Smooth muscle cell (in vitro differentiated cells): ENCODE measurements at regions not wholly inside any gene's neighbourhood (a gene's known extent, or its start where the extent isn't known, plus 50 kb on each side); places are given as distances from the start of the nearest gene placed in this dataset.
"Not testable (repeated sequence)": the region's sequence is repeated elsewhere in the genome, so short reads cannot be mapped to it uniquely, and the experiment has no call there.

Experiments
- DNase-seq: peaks from one replicate; lab custom pipeline; 2025; ENCODE audit not compliant: unreplicated experiment; lab: John Stamatoyannopoulos, UW
- H2AFZ ChIP-seq: fragments of 200-600 bp; sonication (generic); 2 replicates; pipeline ENCODE4 v1.6.0; 2016; ENCODE audit warnings: antibody characterized with exemption, low read depth, mild to moderate bottlenecking
- H3F3A ChIP-seq: fragments of 200-600 bp; sonication (generic); 2 replicates; pipeline ENCODE4 v1.6.0; 2017; ENCODE audit warnings: antibody characterized with exemption, low read depth
- H3K27ac ChIP-seq: fragments of 200-600 bp; sonication (generic); 2 replicates; pipeline ENCODE4 v1.5.1; 2016; ENCODE audit warnings: low read depth, mild to moderate bottlenecking
- H3K27me3 ChIP-seq: fragments of 200-600 bp; sonication (generic); 2 replicates; pipeline ENCODE4 v1.6.1; 2016; ENCODE audit warnings: low read depth, mild to moderate bottlenecking
- H3K36me3 ChIP-seq: fragments of 200-600 bp; sonication (generic); 2 replicates; pipeline ENCODE4 v1.5.1; 2016; ENCODE audit warnings: low read depth
- H3K4me1 ChIP-seq: fragments of 200-600 bp; sonication (generic); 2 replicates; pipeline ENCODE4 v1.5.1; 2016; ENCODE audit warnings: low read depth
- H3K4me2 ChIP-seq: fragments of 200-600 bp; sonication (generic); 2 replicates; pipeline ENCODE4 v1.6.0; 2016; ENCODE audit warnings: mild to moderate bottlenecking
- H3K4me3 ChIP-seq: fragments of 200-600 bp; sonication (generic); 2 replicates; pipeline ENCODE4 v1.5.1; 2016; ENCODE audit warnings: mild to moderate bottlenecking
- H3K79me2 ChIP-seq: fragments of 200-600 bp; sonication (generic); 2 replicates; pipeline ENCODE4 v1.6.0; 2016; ENCODE audit warnings: low read depth, mild to moderate bottlenecking
- H3K9ac ChIP-seq: fragments of 200-600 bp; sonication (generic); 2 replicates; pipeline ENCODE4 v1.6.0; 2016; ENCODE audit warnings: low read depth
- H3K9me3 ChIP-seq: fragments of 200-600 bp; sonication (generic); replicated peaks from 2 replicates; pipeline ENCODE4 v1.5.1; 2016; ENCODE audit warnings: low read depth
- H4K20me1 ChIP-seq: fragments of 200-600 bp; sonication (generic); 2 replicates; pipeline ENCODE4 v1.6.0; 2016; ENCODE audit warnings: low read depth
- WGBS: methylation state at CpG from one replicate; pipeline ENCODE4 v1.1.7; 2016; ENCODE audit warnings: low lambda C conversion rate; 5-methylcytosine and 5-hydroxymethylcytosine counted together
- TF ChIP-seq, protein P1 (sequence below): fragments of 200-600 bp; sonication (generic); IDR thresholded peaks from 2 replicates; pipeline ENCODE4 v1.5.1; 2017; ENCODE audit warnings: borderline replicate concordance, mild to moderate bottlenecking, antibody characterized with exemption; ENCODE audit not compliant: insufficient read depth, poor library complexity, severe bottlenecking

DNA sequence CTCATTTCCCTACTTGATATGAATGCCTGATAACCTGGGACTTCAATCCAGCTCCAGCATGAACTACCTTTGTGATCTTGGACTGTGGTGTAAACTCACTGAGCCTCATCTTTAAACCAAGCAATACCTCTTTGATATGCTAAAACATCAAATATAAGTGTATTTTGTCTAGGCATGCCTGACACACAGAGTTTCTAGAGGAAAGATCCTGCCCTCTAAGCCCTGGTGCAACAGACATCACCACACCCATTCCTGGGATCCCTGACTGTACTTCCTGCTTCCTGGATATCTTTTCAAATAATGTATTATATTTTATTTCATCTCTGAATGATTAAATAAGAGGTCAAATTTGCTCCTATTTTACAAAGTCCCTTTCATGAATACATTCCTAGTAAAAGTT, 55.8 kb downstream of the ANXA2R start:
- peak overlapping the region; percentile 88 for H3K27ac ChIP-seq

GRCh38 chr5:42982107-42982622, 58.0 kb downstream of the ANXA2R start:
- Histone ChIP-seq H3F3A (no peaks in the 10 kb centered on the region), H4K20me1 (no peaks in the 10 kb centered on the region), H3K4me2 (no peak overlapping the region), H2AFZ (no peak overlapping the region), H3K4me3 (no peak overlapping the region), H3K36me3 (no peaks in the 10 kb centered on the region), H3K9me3 (no peaks in the 10 kb centered on the region), H3K27ac (peak overlapping the region; percentile 49), H3K9ac (no peak overlapping the region), H3K79me2 (no peaks in the 10 kb centered on the region), H3K27me3 (no peaks in the 10 kb centered on the region), H3K4me1 (peaks cover 3% of the 10 kb centered on the region)
- WGBS: 28% methylated on average over 7 of the region's 7 CpGs
- TF ChIP-seq, protein P1, sequence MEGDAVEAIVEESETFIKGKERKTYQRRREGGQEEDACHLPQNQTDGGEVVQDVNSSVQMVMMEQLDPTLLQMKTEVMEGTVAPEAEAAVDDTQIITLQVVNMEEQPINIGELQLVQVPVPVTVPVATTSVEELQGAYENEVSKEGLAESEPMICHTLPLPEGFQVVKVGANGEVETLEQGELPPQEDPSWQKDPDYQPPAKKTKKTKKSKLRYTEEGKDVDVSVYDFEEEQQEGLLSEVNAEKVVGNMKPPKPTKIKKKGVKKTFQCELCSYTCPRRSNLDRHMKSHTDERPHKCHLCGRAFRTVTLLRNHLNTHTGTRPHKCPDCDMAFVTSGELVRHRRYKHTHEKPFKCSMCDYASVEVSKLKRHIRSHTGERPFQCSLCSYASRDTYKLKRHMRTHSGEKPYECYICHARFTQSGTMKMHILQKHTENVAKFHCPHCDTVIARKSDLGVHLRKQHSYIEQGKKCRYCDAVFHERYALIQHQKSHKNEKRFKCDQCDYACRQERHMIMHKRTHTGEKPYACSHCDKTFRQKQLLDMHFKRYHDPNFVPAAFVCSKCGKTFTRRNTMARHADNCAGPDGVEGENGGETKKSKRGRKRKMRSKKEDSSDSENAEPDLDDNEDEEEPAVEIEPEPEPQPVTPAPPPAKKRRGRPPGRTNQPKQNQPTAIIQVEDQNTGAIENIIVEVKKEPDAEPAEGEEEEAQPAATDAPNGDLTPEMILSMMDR: no peak
- DNase-seq: no peak

More for the DNA sequence above, 55.8 kb downstream of the ANXA2R start:
- Histone ChIP-seq H3K79me2 (no peaks in the 10 kb centered on the region), H3K27me3 (no peaks in the 10 kb centered on the region), H2AFZ (no peak overlapping the region), H3K4me1 (peaks cover 3% of the 10 kb centered on the region), H3K4me3 (no peak overlapping the region), H3K9ac (no peak overlapping the region), H3F3A (no peaks in the 10 kb centered on the region), H3K36me3 (no peaks in the 10 kb centered on the region), H3K9me3 (no peaks in the 10 kb centered on the region), H3K4me2 (no peak overlapping the region), H4K20me1 (no peaks in the 10 kb centered on the region)
- DNase-seq: no peak
- TF ChIP-seq, protein P1: no peak

DNA sequence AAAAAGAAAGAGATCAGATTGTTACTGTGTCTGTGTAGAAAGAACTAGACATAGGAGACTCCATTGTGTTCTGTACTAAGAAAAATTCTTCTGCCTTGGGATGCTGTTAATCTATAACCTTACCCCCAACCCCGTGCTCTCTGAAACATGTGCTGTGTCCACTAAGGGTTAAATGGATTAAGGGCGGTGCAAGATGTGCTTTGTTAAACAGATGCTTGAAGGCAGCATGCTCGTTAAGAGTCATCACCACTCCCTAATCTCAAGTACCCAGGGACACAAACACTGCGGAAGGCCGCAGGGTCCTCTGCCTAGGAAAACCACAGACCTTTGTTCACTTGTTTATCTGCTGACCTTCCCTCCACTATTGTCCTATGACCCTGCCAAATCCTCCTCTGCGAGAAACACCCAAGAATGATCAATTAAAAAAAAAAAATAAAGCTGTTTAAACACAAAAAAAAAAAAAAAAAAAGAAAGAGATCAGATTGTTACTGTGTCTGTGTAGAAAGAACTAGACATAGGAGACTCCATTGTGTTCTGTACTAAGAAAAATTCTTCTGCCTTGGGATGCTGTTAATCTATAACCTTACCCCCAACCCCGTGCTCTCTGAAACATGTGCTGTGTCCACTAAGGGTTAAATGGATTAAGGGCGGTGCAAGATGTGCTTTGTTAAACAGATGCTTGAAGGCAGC, 58.6 kb downstream of the ANXA2R start:
- H3K36me3 ChIP-seq, H2AFZ ChIP-seq, DNase-seq, H3K9ac ChIP-seq, H3K4me2 ChIP-seq, H3K27ac ChIP-seq, H3K4me3 ChIP-seq, H3K9me3 ChIP-seq, H3K4me1 ChIP-seq, H3K27me3 ChIP-seq, H4K20me1 ChIP-seq, H3F3A ChIP-seq, H3K79me2 ChIP-seq: not testable (repeated sequence)
- WGBS: no CpG with 5 or more reads among the region's 8 CpGs

DNA sequence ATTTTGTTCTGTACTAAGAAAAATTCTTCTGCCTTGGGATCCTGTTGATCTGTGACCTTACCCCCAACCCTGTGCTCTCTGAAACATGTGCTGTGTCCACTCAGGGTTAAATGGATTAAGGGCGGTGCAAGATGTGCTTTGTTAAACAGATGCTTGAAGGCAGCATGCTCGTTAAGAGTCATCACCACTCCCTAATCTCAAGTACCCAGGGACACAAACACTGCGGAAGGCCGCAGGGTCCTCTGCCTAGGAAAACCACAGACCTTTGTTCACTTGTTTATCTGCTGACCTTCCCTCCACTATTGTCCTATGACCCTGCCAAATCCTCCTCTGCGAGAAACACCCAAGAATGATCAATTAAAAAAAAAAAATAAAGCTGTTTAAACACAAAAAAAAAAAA, 59.1 kb downstream of the ANXA2R start:
- H4K20me1 ChIP-seq, H3K4me1 ChIP-seq, H3K9ac ChIP-seq, H3F3A ChIP-seq, H2AFZ ChIP-seq, H3K27ac ChIP-seq, H3K27me3 ChIP-seq, H3K36me3 ChIP-seq, DNase-seq, H3K9me3 ChIP-seq, H3K4me3 ChIP-seq, H3K4me2 ChIP-seq, H3K79me2 ChIP-seq: not testable (repeated sequence)
- no CpG with 5 or more reads among the region's 5 CpGs for WGBS

DNA sequence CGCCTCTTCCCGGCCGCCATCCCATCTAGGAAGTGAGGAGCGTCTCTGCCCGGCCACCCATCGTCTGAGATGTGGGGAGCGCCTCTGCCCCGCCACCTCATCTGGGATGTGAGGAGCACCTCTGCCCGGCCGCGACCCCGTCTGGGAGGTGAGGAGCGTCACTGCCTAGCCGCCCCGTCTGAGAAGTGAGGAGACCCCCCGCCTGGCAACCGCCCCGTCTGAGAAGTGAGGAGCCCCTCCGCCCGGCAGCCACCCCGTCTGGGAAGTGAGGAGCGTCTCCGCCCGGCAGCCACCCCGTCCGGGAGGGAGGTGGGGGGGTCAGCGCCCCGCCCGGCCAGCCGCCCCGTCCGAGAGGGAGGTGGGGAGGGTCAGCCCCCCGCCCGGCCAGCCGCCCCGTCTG, 59.7 kb downstream of the ANXA2R start:
- not testable (repeated sequence) for H3K9me3 ChIP-seq, H3K4me2 ChIP-seq, H2AFZ ChIP-seq, H3K4me3 ChIP-seq, H3F3A ChIP-seq, H3K27ac ChIP-seq, DNase-seq, H3K27me3 ChIP-seq, H3K9ac ChIP-seq, H3K36me3 ChIP-seq, H4K20me1 ChIP-seq, H3K4me1 ChIP-seq, H3K79me2 ChIP-seq
- whole genome bisulfite sequencing: 89% methylated on average over 15 of the region's 36 CpGs

- H3K36me3 ChIP-seq, H3K27me3 ChIP-seq, H4K20me1 ChIP-seq, H3F3A ChIP-seq, H3K79me2 ChIP-seq, H3K9ac ChIP-seq, H2AFZ ChIP-seq, DNase-seq, H3K4me3 ChIP-seq, H3K4me1 ChIP-seq, H3K27ac ChIP-seq, H3K4me2 ChIP-seq, H3K9me3 ChIP-seq: not testable (repeated sequence)
- WGBS: 97% methylated on average over 19 of the region's 34 CpGs
Observed at GRCh38 chr5:42979242-42979641, 60.9 kb downstream of the ANXA2R start.
